SH-SY5Y (cell line): ENCODE measurements at regions not wholly inside any gene's neighbourhood (a gene's known extent, or its start where the extent isn't known, plus 50 kb on each side); places are given as distances from the start of the nearest gene placed in this dataset.

ENCODE experiments used
- GATA2 ChIP-seq: IDR thresholded peaks from 2 replicates; pipeline ENCODE4 v1.6.1; 2011; ENCODE audit warnings: mild to moderate bottlenecking, low read depth, low read length
- GATA3 ChIP-seq: IDR thresholded peaks from 2 replicates; pipeline ENCODE4 v1.6.1; 2011; ENCODE audit warnings: low read depth, mild to moderate bottlenecking, low read length, moderate library complexity

DNA sequence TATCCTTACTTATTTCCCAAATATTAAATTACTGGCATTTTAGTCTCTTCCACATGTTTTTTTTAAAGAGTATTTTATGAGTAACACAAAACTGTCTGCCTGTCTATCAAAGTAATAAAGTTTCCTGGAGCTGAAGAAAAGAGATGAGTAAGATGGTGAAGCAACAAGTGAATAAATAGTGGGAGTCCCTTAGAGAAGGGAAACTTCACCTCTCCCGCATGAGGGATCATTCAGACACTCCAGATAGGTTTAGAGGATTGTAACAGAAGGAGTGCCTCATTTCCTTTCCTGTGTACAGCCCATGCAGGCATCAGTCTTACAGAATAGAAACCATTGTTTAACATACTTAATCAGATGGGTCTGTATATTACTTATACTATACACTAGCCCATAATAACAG is 205.7 kb downstream of the USP25 start:
- TF ChIP-seq GATA2: no peak
- no peak for TF ChIP-seq GATA3
